Astrocyte of the spinal cord (primary cell): ENCODE measurements at regions not wholly inside any gene's neighbourhood (a gene's known extent, or its start where the extent isn't known, plus 50 kb on each side); places are given as distances from the start of the nearest gene placed in this dataset.

Source experiments
- DNase-seq: peaks from one replicate; pipeline ENCODE4 v3.0.0; 2011; ENCODE audit warnings: low read depth, low spot score
- H3K4me3 ChIP-seq: 2 replicates; pipeline ENCODE4 v1.5.1; 2011; ENCODE audit warnings: low read depth, mild to moderate bottlenecking, low read length, moderate library complexity
- in situ Hi-C: cut with HindIII; loops from 2 replicates; pipeline ENCODE4 v1.10.0; 2017; ENCODE audit warnings: low sequenced_read_pairs
- TF ChIP-seq, protein P1 (sequence below): IDR thresholded peaks from 2 replicates; pipeline ENCODE4 v1.5.1; 2012; ENCODE audit warnings: low read depth, mild to moderate bottlenecking, low read length, inconsistent platforms

DNA sequence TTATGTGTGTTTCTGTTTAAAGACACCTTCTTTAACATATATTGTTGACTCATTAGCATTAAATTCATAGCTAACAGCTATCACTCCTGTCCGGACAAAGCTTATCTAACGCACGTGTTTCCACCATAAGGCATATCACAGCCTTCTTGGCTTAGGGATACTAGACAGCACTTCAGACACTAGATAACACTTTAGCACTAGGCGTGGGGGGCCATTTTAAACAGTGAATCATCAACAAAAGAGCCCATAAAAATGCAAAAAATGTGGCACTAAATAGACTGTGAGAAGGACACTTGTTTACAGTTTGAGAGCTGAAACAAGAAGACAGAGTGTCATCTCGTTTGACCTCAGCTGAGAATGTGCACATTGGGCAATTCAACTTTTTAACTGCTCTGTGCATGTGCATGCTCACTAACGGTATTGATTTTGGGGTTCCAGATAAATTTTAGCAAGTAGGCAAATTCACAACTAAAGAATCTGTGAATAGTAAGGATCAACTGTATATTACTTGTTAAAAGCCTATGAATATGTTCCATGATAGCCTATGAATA is 58.9 kb upstream of the RAI2 start:
- H3K4me3 ChIP-seq, result no peak overlapping the region
- in situ Hi-C loops, result no loop called here
- DNase-seq, result no peak
- TF ChIP-seq, protein P1, sequence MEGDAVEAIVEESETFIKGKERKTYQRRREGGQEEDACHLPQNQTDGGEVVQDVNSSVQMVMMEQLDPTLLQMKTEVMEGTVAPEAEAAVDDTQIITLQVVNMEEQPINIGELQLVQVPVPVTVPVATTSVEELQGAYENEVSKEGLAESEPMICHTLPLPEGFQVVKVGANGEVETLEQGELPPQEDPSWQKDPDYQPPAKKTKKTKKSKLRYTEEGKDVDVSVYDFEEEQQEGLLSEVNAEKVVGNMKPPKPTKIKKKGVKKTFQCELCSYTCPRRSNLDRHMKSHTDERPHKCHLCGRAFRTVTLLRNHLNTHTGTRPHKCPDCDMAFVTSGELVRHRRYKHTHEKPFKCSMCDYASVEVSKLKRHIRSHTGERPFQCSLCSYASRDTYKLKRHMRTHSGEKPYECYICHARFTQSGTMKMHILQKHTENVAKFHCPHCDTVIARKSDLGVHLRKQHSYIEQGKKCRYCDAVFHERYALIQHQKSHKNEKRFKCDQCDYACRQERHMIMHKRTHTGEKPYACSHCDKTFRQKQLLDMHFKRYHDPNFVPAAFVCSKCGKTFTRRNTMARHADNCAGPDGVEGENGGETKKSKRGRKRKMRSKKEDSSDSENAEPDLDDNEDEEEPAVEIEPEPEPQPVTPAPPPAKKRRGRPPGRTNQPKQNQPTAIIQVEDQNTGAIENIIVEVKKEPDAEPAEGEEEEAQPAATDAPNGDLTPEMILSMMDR, result no peak

DNA sequence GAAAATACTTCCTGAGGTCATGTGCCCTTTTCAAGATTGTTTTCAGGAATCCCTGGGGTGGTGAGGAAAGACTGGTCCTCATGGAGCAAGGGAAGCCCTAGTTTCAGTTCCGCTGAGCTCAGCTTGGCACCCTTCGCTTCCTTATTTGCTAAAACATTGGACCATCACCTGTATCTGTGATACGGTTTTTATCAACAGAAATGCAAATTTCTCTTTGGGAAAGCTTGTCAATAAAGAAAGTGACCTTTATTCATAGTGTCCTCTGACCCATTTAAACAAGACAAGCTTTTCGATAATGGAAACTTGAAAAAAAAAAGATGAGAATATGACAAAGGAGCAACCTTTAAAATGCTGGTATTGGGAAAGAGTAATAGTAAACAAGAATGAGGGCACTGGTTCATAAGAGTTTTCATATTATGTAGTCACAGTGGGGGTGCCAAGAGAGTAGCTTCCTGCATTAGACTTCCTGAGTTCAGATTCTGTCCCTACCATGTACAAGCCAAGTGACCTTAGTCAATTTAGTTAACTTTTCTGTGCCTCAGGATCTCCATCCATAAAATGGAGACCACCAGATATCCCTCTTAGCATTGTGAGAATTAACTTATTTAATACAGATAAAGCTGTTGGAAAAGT is 57.0 kb upstream of the RAI2 start:
- TF ChIP-seq, protein P1, result no peak
- no peak overlapping the region for H3K4me3 ChIP-seq
- in situ Hi-C loops, result no loop called here
- no peak for DNase-seq

DNA sequence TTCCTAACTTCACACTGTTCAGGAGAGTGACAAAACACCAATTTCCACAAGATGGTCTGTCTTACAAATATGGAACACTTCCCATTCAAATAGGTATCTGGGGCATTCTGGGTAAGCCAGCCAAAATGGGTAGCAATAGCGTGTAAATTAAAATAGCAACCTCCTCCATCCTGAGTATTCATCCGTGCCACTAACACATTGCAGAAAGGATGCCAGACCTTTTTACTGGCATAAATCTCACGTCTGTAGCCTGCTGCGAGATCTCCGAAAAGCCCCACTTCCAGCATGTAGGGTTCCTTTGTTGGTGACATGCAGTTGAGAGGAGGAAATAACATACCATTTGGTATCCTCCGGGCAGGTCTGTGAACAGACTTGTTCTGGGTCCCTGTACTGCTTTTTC is 52.7 kb upstream of the RAI2 start:
- TF ChIP-seq, protein P1, result no peak
- no peak overlapping the region for H3K4me3 ChIP-seq
- in situ Hi-C loops, result no loop called here
- DNase-seq, result no peak
